Stimulated activated CD4-positive, alpha-beta T cell treated with anti-CD3 and anti-CD28 coated beads, Interleukin-4, amount 100 ng/mL, for 4 hours (primary cell): ENCODE measurements at regions not wholly inside any gene's neighbourhood (a gene's known extent, or its start where the extent isn't known, plus 50 kb on each side); places are given as distances from the start of the nearest gene placed in this dataset.

Source experiments
- DNase-seq, 2 experiments: peaks; one replicate each; pipeline ENCODE4 v3.0.0-alpha.2; 2020

GRCh38 chr16:86751076-86752030 lies 173.0 kb downstream of the FOXL1 start:
- no peak for DNase-seq

- DNase-seq = no peak
Measured at GRCh38 chr16:86752582-86753175, 174.3 kb downstream of the FOXL1 start.

- DNase-seq = no peak
Measured at GRCh38 chr16:86753399-86753798, 175.1 kb downstream of the FOXL1 start.

- DNase-seq = no peak
Measured at GRCh38 chr16:86755571-86756006, 177.2 kb downstream of the FOXL1 start.

- no peak for DNase-seq
Measured at GRCh38 chr16:86756882-86757703, 178.7 kb downstream of the FOXL1 start.

- no peak for DNase-seq
Measured at GRCh38 chr16:86757704-86758040, 179.3 kb downstream of the FOXL1 start.

GRCh38 chr16:86758932-86759331 lies 180.6 kb downstream of the FOXL1 start:
- no peak for DNase-seq

GRCh38 chr16:86761111-86762031 lies 183.0 kb downstream of the FOXL1 start:
- peak; percentile 23 to 46 for DNase-seq

GRCh38 chr16:86762095-86762494 lies 183.7 kb downstream of the FOXL1 start:
- no peak for DNase-seq

GRCh38 chr16:86763819-86764218 lies 185.5 kb downstream of the FOXL1 start:
- no peak for DNase-seq

GRCh38 chr16:86764551-86764950 lies 186.2 kb downstream of the FOXL1 start:
- no peak for DNase-seq

GRCh38 chr16:86765389-86766026 lies 187.2 kb downstream of the FOXL1 start:
- DNase-seq = no peak

- DNase-seq = no peak
Measured at GRCh38 chr16:86766700-86767099, 188.4 kb downstream of the FOXL1 start.

GRCh38 chr16:86768228-86768791 lies 190.0 kb downstream of the FOXL1 start:
- no peak for DNase-seq

- DNase-seq = no peak
Measured at GRCh38 chr16:86768999-86769398, 190.7 kb downstream of the FOXL1 start.

GRCh38 chr16:86771506-86772460 lies 193.4 kb downstream of the FOXL1 start:
- DNase-seq = no peak

- no peak for DNase-seq
Measured at GRCh38 chr16:86772671-86773353, 194.5 kb downstream of the FOXL1 start.

GRCh38 chr16:86773354-86773715 lies 195.0 kb downstream of the FOXL1 start:
- DNase-seq = no peak

GRCh38 chr16:86774931-86775330 lies 196.6 kb downstream of the FOXL1 start:
- no peak for DNase-seq

- DNase-seq = no peak
Measured at GRCh38 chr16:86775511-86775921, 197.2 kb downstream of the FOXL1 start.
